NCI-H748 (cell line): ENCODE measurements at regions not wholly inside any gene's neighbourhood (a gene's known extent, or its start where the extent isn't known, plus 50 kb on each side); places are given as distances from the start of the nearest gene placed in this dataset.
"Not testable (repeated sequence)": the region's sequence is repeated elsewhere in the genome, so short reads cannot be mapped to it uniquely, and the experiment has no call there.

Experiments
- DNase-seq: peaks from one replicate; lab custom pipeline; 2025; ENCODE audit not compliant: unreplicated experiment; lab: John Stamatoyannopoulos, UW

DNA sequence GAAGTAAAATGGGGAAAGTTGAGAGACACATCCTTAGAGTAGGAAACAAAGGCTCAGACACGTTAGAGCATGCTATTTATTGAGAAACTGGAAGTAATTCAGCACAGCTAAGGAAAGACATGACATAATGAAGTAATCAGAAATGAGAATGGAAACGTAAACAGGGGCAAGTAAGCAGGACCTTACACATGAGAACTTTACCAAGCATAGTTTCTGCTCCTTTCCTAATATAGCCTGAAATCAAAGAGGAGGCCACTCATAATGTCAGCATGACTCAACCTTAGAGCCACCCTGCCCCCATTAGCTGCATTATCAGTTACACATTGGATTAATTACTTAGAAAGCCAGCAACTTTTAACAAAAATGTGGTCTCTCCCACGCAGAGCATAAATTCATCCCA lies 558.3 kb upstream of the GRIA3 start:
- no peak for DNase-seq

- DNase-seq, result no peak
Observed at GRCh38 chrX:122626871-122627270, 557.2 kb upstream of the GRIA3 start.

GRCh38 chrX:122641136-122641535 lies 542.9 kb upstream of the GRIA3 start:
- DNase-seq, result no peak

GRCh38 chrX:122641826-122642225 lies 542.3 kb upstream of the GRIA3 start:
- DNase-seq, result no peak

GRCh38 chrX:122655256-122655655 lies 528.8 kb upstream of the GRIA3 start:
- DNase-seq, result not testable (repeated sequence)

DNA sequence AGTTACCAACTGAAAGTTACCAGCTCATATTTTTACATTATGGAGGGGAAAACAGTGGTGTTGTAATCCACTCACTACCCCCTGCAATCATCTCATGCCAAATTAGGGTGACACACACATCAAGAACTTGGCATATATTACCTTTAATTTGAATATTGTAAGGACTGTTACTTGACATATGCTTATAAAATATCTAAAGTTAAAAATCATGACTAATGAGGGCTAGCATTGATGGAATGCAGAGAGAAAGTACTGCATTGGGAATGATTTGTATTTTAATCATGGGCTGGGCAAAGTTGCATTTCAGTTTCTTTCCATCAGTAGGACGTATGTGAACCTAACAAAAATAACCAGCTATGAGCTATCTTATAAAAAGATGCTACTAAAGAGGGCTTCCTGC lies 517.5 kb upstream of the GRIA3 start:
- no peak for DNase-seq

GRCh38 chrX:122667667-122668066 lies 516.4 kb upstream of the GRIA3 start:
- no peak for DNase-seq

DNA sequence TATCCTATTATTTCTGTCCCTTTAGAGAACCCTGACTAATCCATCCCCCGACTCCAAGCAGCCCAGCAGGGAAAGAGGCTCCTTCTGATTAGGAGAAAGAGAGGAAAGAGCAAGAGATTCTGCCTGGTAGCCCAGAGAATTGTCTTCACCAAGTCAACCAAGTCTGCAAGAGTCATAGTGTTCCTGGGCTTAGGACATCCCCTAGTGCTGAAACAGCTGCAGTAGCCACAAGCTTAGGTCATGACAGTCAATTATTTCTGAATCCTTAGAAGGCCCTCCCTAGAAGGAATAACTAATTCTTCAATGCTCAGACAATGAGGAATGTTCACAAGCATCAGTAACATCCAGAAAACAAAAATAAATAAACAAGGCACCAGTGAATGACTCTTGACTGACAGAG lies 480.3 kb upstream of the GRIA3 start:
- DNase-seq, result peak; percentile 7

- DNase-seq, result peak; percentile 30
Observed at GRCh38 chrX:122739770-122740169, 444.3 kb upstream of the GRIA3 start.

GRCh38 chrX:122770581-122770980 lies 413.5 kb upstream of the GRIA3 start:
- DNase-seq, result peak; percentile 80

DNA sequence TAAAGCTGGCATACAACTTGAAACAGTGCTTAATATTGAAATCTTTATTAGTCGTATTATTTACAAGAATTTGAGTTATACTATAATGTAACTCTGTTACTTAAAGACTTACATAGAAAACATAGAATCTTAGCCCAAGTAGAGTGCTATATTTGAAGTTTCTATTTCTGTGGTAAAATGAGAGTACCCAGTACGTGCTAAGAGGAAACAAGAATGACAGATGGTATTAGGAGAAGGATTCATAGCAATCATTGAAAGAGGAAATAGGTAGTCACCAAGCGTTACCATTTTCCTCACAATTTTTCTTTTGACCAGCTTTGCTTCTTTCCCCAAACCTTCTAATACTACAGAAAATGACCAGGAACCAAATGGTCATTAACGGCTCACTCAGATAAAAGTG lies 412.1 kb upstream of the GRIA3 start:
- DNase-seq, result no peak

GRCh38 chrX:122777766-122778165 lies 406.3 kb upstream of the GRIA3 start:
- peak; percentile 4 for DNase-seq

DNA sequence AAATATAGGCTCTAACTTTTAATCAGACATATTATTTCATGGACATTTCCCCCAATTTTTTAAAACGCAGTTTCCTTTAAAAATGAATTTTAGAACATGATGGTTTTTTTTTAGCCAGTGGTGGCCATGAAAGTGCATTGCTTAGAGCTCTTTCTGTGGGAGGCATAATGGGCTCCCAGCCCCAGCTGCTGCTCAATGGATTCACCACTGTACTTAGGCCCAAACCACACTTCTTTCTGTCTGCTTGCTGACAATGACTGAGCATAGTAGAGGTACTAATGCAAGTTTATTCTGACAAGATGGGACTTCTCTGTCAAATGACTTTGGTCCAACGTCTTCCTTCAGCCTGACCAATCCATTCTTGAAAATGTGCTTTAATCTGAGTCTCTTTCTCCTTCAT lies 400.2 kb upstream of the GRIA3 start:
- no peak for DNase-seq

DNA sequence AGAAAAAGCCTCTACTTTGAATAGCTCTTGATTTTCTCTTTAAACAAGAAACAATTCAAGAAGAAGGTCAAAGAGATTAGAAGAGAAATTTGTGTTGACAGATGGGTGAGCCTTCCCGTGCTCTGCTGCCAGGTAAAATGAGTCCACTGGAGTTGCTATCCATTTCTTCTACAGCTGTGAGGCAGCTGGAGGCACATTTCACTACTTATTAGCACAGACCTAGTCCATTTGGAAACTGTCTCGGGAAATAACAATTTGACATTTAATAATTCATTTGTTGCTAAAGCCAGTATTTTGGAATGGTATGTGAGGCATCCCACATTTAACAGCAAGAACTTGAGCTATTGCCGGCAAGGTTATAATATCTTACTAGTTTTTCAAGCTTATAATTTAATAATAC lies 396.8 kb upstream of the GRIA3 start:
- DNase-seq, result no peak

GRCh38 chrX:122788216-122788615 lies 395.9 kb upstream of the GRIA3 start:
- DNase-seq, result no peak

- peak; percentile 44 for DNase-seq
Observed at GRCh38 chrX:122790376-122791095, 393.5 kb upstream of the GRIA3 start.

DNA sequence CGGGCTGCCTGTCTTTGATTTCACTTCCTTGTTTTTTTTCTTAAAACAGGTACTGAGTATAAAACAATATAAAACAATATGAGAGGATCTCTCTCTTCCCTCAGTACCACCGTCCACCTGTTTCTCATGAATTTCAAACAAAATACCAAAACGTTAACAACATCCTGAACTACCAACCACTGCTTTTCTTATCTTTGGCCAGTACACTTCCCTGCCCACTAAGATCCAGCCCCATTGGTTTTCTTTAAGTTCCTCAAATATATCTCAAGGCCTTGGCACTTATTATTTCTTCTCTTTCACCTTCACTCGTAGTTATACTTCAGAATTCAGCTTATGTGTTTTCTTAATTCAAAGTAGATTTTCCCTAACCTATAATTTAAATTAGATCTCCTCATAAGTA lies 370.2 kb upstream of the GRIA3 start:
- DNase-seq, result no peak

GRCh38 chrX:122816288-122816687 lies 367.8 kb upstream of the GRIA3 start:
- no peak for DNase-seq

DNA sequence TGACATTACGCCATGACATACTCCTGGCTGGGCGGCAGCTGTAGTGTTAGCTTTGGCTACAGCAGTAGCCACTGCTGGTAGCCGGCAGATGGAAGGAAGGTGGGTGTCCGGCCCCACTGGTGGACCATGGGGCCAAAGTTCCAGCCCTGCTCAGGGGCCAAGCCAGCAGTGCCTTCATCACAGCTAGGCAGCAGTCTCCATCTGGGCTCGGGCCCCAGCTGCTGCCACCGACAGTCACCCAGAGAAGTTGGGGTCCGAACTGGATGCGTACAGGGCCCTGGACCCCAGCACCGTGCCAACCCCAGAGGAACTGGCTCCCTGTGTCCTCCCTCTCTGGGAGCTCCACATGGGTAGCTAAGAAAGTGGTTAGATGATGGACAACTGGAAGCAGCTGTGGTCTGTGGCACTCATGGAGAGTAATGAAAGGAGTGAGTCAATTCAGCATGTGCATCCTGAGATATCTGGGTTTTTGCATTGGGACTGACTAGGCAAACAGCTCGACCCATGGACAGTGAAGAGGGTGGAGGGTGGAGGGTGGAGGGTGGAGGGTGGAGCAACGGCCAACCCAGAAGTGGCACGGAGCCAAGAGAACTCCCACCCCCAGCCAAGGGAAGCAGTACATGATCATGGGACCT lies 366.6 kb upstream of the GRIA3 start:
- DNase-seq, result no peak

GRCh38 chrX:122818068-122818467 lies 366.0 kb upstream of the GRIA3 start:
- DNase-seq, result no peak

DNA sequence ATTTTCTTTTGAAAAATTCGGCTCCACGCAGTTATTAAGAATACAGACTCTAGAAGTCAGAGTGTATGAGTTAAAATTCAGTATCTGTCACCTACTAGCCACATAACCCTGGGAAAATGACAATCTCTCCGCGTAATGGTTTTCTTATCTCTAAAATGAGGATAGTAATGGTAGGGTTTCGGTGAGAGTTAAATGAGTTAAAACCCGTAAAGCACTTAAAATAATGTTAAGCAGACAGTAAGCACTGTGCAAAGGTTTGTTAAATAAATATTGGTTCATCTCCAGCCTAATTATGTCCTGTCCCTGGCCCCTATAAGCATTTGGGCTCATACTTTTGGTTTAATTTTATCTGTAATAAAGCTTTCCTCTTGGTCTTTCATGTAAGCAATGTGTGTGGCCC lies 350.8 kb upstream of the GRIA3 start:
- peak; percentile 19 for DNase-seq

DNA sequence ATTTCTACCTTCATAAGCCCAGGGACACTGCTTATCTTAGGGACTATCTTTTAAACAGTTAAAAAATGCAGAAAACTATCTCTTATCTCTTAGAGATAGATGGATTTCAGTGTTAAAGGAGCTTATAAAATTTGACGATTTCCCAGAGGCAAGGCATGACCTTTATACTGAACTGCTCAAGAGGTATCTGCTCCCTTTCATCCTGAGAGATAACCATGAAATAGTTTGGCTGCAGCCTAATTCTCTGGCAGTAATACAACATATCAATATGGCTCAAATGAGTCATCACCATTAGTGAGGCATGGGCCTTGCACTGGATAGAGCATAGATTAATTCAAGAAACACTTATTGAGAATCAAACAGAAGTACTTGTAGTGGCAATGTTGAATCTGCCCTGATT lies 348.2 kb upstream of the GRIA3 start:
- no peak for DNase-seq

GRCh38 chrX:122850326-122850725 lies 333.8 kb upstream of the GRIA3 start:
- DNase-seq, result no peak
